CD4-positive, alpha-beta T cell treated with Interferon gamma for 1 hour (primary cell): ENCODE measurements at regions not wholly inside any gene's neighbourhood (a gene's known extent, or its start where the extent isn't known, plus 50 kb on each side); places are given as distances from the start of the nearest gene placed in this dataset.

Experiments
- DNase-seq: peaks from one replicate; pipeline ENCODE4 v3.0.0-alpha.2; 2020

DNA sequence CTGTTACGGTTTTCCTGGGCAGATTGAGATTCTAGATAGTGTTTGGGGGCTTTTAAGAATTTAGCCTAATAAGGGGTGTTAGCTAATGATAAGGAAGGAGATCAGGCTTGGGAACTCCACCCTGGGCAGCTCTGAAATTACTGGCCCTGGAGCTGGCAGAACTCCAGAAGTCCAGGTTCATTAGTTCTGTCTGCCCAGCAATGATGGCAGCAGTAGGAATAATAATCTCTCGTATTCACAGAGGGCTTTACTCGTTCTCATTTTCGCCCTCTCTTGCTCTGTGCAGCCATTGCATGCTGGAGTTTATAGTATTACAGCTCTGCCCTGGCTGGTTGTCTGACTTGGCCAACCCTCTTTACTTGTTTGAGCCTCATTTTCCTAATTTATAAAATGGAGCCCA, 216.0 kb downstream of the HAPSTR1 start:
- no peak for DNase-seq

DNA sequence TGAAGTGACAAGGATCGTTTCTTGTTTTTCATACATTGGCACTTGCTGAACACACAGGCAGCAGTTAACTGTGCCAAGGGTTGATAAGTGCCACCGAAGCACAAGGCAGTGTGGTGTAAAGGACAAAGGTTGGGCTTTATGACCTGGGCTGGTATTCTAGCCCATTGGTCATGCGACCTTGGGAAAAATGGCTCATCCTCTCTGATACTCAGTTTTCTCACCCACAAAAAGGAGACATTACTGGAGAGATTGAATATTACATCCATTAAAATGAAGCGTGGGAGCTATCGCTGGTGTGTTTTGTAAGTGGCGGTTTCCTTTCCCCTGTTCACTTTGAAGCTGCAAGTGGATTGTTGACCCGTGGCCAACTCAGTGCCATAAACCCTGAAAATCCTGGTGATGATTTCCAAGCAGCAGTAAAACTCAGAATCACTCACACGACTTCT, 216.9 kb downstream of the HAPSTR1 start:
- no peak for DNase-seq

DNA sequence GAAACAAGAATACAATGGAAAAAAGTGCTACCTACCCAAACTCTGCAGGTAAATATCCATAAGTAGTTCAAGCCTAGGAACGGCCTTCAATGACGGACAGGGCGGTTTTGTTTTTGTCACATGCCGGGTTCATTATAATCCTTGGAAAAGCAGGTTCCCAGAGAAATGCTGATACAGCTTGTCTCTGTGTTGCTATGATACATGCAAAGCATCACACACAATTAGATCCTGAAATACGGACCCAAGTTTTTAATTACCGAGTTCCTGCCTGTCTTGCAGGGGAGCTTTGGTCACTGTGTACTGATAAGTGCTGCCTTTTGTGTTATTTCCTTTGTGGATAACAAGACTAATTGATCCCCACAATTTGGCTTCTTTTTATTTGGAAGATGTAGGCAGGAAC, 217.4 kb downstream of the HAPSTR1 start:
- DNase-seq: no peak

DNA sequence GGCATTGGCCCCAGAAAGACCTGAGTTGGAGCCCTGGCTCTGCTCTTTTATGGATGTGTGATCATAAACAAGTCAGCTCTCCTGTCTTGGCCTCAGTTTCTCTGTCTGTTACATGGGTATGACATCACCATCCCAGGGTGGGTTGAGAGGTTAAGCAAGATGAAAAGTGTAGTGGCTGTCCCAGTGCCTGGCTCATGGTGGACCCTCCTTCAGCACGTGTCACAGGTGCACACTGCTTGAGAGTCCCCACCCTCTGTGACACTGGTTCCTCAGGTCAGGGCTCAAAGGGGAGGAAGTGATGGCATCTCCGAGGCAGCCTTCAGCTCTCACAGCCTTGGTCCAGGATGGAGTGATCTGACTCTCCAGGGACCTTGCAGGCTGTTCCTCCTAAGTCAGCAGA, 218.4 kb downstream of the HAPSTR1 start:
- DNase-seq: no peak

DNA sequence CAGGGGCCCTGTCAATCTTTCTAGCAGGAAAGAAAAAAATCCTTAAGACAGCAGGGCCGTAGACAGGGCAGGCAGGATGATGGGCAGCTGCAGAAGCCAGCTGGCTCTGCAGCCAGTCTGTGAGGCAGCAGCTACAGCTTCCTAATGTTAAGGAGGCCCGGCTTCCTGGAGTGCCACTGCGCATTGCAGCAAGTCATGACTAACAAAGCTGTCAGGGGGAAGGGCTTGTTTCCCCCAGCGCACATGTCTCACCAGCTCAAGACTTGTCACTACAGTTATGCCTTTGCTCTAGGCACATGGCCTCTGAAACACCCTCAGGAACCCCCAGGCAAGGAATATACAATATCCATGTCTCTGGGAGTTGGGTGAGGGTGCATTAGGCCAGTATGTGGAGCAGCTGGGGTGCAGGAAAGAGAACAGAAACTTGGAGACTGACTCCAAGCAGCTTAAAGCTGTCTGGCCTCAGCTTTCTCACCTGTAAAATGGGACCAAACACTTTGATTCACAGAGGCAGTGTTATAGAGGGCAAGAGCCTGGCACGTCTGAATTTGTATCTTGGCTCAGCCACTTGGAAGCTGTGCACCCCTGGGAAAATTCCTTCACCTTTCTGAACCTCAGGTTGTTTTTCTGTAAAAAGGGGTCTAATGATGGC, 220.0 kb downstream of the HAPSTR1 start:
- DNase-seq: no peak

DNA sequence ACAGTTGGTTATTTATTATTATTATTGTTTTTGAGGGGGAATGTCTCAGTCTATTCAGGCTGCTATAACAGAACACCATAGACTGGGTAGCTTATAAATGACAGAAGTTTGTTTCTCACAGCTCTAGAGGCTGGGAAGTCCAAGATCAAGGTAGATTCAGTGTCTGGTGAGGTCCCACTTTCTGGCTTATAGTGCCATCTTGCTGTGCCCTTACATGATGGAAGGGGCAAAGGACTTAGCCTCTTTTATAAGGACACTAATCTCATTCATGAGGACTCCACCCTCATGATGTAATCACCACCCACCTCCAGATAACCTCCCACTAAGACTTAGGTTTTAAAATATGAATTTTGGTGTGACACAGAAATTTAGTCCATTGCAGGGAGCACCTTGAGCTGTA, 224.6 kb downstream of the HAPSTR1 start:
- DNase-seq: no peak

DNA sequence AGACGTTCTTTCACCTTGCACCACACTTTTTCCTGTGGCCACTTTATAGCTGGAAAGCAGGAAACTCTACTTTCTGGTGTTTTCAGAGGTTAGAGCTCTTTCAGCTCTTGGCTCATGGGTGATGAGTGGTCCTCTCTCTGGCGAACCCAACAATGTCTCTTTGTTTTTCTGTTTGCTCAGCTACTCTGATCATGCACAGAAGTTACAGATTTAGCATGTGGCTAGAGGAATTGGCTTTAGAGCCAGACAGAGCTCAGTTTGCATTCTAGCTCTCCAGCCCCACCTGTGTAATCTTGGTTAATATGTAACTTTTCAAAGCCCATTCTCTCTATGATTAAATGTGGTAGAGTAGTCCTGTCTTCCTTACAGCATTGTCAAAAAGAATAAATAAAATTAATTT, 225.2 kb downstream of the HAPSTR1 start:
- no peak for DNase-seq

DNA sequence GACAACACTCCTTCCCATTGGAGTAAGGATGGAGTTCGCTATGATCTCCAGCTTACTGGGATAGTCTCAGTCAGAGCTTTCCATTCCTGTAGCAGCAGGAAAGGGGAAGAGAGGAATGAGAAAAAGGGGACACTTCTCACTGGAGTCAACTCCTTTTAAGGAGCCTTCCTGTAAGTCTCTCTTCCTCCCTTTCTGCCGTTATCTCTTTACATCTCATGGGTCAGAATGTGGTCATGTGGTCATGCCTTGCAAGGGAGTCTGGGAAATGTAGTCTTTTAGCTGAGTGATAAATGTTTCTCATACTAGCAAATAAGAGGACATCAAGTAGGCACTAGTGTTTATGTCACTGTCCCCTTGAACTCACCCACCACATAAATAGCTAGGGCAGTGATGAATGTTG, 227.3 kb downstream of the HAPSTR1 start:
- DNase-seq: no peak

DNA sequence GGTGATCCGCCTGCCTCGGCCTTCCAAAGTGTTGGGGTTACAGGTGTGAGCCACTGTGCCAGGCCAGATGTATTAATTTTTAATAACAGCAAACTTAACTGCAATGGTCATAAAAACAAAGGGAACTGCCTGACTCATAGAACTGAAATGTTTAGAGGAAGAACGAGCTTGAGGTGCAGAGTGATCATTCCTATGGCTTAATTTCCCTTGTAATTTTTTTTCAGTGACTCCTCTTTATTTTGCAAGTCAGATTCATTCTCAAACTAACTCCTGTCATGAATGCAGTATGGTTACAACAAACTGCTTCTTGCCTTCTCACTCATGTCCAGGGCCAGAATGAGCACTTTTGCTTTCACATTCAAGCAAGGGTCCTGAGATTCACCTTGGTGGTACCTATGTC, 231.3 kb downstream of the HAPSTR1 start:
- no peak for DNase-seq

DNA sequence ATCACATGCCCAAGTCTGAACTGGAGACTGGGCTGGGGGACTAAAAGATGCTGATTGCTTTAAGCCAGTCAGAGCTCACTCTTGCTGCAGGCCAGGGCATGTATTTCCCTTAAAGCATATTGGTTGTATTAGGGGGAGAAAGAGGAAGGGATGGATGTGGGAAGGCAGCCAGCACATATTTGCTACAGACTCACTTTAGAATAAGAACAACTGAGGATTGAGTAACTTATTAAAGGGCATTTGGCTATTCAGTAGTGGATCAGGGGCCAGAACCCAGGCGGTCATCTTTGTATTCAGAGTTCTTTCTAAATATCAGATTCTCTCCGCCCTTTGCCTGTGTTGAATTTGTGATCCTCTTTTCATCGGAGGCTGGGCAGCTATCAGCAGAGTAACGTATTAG, 231.7 kb downstream of the HAPSTR1 start:
- no peak for DNase-seq

DNA sequence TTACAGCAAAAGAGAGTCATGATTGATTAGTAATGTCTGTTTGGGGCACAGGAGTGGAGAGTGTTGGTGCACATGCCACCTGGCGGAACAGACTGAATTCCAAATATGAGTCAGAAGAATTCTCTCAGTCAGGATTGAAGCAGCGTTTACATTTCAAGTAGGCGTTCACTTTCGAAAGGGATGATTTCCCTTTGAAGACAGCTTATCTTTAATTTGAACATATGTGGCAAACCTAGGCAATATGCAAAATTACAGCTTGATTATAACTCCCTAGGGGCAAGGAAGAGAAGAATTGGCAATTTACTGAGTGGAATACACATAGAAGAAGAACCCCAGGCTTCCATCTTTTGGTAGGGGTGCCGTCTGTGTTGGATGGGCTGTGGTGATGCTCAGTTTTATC, 235.8 kb downstream of the HAPSTR1 start:
- DNase-seq: no peak

DNA sequence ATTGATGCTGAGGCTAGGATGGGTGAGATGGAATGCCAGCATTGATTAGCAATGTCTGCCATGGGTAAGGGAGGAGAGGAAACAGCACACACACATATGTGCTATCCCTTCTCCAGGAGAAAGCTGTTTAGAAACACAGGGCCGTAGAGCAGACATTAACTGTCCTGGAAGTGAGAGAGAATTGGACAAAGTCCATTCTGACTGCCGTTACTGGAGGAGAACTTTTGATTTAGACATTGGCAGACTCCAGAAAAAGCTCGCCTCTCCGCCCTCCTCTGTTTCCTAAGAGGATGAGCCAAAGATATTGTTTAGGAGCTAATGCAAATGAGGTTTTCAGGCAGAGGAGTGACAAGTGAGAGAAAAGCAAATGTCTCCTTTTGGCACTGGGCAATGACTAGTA, 237.0 kb downstream of the HAPSTR1 start:
- no peak for DNase-seq

DNA sequence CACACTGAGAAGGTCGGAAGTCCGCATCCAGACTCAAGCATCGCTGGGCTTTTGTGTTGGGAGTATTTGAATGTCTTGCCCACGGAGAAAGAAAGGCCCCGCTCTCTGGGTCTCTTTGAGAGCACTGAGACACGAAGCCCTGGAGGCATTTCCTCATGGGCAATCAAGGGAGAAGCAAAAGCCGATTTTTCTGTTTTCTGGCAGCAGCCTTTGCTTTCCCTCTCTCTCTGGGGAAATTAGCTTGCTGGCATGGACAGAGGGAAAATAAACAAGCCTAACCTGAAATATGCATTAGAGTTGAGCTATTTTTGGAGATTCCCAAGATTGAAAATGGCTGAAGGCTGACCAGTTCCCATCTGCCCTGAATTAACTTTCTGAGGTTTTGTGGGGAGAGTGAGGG, 238.7 kb downstream of the HAPSTR1 start:
- DNase-seq: no peak

DNA sequence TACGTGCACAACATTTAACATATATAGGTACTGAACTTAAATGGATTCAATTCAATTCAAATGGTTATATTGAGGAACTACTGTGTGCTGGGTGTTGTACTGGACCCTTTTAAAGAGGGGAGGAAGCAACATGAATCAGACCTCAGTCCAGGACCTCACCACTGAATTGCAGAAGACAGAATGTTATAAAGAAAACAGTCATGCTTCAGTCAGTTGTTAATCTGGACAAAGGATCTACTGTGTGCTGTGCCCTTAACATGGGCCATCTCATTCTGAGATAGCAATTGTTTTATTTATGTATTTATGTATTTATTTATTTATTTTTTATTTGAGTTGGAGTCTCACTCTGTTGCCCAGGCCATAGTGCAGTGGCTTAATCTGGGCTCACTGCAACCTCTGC, 240.1 kb downstream of the HAPSTR1 start:
- DNase-seq: no peak

DNA sequence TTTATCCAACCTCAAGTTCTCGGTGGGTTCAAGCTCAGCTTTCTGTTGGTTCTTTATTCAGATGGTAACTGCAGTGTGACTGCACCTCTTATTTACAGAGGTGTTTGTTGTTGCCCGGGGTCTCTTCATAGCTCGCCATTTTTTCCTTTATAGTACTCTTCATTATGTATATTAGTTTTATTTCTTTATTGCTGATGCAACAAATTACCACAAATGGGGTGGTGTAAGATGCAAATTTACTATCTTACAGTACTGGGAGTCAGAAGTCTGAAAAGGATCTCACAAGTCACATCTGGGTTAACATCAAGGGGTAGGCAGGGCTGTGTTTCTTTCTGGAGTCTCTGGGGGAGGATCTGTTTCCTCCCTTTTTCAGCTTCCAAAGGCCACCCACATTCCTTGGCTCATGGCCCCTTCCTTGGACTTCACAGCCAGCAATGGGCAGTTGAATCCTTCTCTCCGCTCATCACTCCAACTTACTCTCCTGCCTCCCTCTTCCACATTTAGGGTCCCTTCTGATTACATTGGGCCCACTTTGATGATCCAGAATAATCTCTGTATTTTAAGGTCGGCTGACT, 241.2 kb downstream of the HAPSTR1 start:
- DNase-seq: no peak

DNA sequence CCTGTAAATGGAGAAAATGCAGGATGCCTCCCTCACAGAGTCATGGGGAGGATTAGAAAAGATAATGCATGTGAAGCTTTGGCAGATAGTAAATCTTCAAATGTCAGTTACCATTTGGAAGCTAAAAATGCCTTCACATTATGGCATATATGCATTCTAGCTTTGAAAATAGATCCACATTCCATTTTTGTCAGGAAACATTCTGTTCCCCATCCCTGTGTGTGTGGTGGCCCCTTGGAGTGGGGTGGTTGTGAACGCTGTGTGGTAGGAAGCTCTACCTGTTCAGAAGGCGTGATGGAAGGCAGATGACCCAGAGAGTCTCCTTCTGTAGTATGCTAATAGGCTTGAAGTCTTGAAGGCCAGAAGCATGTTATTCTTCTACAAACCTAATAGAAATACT, 242.0 kb downstream of the HAPSTR1 start:
- DNase-seq: no peak

DNA sequence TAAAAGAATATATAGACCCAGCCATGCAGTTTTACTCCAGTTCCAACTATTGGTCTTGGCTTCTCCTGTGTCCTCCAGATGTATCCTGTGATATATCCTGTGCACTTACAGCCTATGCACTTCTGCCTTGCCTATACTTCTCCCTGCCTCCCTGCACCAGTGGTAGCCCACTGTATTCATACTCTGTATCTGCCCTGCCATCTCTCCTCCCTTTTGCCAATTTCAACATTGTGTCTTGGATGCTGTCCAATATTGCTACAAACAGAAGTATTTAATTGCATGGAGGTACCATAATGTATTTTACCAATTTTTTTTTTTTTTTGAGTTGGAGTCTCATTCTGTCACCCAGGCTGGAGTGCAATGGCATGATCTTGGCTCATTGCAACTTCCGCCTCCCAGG, 242.7 kb downstream of the HAPSTR1 start:
- no peak for DNase-seq

DNA sequence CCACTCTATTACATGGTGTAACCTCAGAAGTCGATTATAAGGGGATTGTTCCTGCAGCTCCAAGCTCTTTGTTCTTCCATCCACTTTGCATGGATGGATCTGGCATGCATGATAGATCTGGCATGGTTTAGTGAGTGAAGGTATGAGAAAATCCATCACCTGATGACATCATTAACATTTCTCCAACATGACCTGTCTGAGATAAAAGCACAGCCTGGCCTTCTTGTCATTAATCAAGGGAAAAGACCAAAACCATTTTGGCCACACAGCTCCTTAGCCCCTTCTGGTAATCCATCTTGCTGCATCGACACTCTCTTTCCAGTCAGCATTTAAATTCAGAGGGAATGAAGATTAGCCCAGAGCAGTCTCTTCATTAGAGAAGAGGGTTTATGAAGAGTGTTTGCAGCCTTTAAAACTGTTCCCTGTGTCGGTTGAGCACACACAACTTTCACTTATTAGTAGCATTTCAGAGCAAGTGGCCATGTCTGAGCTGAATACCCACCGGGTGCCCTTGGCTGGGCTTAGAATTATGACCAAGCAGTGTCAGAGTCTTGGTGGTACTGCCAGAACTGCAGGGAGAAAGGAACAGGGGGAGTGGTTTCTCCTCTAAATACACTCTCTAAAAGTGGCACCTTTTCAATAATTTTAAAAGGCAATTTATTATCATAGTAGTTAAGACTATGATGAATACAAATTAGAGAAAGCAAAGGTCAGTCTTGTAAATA, 246.0 kb downstream of the HAPSTR1 start:
- DNase-seq: no peak

DNA sequence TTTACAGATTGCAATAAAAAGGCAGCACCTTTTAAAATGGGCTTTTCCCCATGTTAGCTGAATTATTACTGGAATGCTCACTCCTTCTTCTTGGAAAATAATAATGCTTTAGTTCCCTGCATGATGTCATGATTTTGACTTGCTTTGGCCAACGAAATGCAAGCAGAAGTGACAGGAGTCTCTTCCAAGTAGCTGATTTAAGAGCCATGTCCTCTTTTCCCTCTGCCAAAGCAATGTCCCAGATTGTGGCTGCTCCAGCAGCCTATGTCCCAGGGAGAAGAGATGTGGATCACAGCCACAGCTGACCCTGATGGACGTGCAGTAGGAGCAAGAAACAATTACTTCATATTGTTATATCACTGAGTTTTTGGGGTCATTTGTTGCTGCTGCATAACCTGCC, 246.6 kb downstream of the HAPSTR1 start:
- DNase-seq: no peak

DNA sequence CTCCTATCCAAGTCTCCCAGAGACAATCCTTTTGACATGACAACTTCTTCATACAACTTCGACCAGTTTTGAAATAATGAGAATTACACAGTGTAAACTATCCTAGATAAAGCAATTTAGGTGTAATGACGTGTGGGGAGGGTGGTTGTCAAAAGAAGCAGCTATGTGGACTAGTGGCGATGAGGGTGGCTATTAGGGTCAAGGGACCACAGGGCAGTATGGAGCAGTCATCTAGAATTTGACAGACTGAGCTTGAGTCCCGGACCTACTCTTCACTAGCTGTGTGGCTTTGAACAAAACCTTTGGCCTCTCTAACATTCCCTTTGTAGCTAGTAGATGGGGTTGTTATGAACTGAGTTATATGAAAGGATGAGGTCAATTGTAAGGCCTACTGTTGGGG, 247.1 kb downstream of the HAPSTR1 start:
- DNase-seq: no peak

DNA sequence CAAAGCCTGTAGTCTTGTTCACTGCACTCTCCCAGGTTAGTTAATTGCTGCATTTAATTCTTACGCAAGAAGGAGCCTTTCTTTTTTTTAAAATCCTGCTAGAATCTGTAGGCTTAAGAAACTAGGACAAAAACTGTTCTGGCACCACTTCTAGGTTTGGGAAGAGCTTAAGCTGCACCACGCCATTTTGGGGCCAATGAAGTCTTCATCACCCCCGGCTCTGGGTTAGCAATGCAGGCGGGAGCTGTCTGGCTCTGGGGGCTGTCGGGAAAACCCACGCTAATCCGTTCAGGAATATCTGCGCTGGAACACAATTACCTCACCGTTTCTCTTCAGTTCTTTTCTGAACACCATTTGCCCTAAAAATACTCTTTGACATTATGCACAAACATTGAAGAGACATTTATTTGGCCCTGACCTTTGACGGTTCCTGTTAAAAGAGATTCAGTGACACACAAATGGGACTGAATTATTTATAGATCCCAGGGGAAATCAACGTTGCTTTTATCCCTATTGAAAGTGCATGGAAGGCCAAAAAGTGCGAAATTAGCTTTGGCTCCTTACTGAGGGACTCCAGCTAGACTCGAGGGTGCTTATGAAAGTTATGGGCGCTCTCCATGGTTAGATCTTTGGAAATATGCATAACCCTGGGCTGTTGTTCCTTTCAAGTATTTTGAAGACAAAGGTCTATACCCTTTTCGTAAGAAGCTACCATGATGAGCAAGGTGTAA, 249.2 kb downstream of the HAPSTR1 start:
- no peak for DNase-seq

DNA sequence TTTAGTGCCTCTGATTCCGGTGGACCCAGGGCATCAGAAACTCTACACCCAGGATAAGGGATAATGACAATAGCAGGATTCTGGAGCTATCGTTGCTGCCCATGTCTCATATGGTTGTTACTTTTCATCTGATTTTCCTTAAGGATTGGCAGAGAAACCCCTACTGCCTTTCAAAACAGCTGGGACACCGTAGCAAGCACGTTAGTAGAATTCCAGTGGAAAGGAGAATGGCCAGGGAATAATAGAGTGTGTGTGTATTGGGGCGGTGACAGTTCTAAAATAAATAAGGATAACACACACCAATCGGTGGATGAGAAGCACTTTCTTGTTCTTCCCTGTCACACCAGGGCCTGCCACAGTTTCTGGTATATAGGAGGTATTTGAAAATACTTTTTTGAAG, 251.8 kb downstream of the HAPSTR1 start:
- no peak for DNase-seq

DNA sequence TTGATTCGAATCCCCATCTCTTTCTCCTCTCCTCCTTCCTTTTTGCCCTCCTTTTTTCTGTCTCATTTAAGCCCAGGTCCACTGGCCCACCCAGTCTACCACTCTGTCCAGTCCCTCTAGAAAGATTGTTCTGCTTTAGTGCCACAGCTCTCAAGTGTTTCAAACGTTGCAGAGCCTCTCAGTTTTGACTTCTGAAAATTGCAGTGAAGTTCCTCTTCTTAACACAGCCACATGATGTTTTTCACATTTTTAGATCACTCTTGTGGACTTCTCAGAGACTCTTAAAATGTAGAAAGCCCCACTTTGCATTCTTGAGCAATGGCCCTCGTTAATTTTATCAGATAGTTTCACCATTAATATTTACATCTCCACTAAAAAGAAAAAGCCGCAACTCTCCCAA, 253.1 kb downstream of the HAPSTR1 start:
- DNase-seq: no peak

DNA sequence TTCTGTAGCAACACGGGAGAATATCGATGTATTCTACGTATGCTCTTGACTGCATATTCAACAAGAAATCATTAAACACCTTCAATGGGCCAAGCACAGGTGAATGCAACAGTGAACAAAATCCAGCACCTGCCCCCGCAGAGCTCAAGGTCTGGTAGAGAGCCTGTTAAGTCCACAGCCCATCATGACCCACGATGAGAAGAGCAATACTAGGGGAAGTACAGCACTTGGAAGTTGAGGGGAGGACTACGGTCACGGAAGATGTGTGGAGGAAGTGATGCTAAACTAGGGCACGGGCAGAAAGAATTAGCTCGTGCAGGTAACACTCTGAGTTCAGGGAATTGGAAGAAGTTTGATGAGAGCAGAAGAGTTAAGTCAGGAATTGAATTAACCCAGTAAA, 253.6 kb downstream of the HAPSTR1 start:
- DNase-seq: no peak
